Superior temporal gyrus (tissue), 1 donor: ENCODE measurements at regions not wholly inside any gene's neighbourhood (a gene's known extent, or its start where the extent isn't known, plus 50 kb on each side); places are given as distances from the start of the nearest gene placed in this dataset.

Experiments used
- DNase-seq: peaks from one replicate; pipeline ENCODE4 v3.0.0-alpha.2; 2016; ENCODE audit errors: extremely low spot score

DNA sequence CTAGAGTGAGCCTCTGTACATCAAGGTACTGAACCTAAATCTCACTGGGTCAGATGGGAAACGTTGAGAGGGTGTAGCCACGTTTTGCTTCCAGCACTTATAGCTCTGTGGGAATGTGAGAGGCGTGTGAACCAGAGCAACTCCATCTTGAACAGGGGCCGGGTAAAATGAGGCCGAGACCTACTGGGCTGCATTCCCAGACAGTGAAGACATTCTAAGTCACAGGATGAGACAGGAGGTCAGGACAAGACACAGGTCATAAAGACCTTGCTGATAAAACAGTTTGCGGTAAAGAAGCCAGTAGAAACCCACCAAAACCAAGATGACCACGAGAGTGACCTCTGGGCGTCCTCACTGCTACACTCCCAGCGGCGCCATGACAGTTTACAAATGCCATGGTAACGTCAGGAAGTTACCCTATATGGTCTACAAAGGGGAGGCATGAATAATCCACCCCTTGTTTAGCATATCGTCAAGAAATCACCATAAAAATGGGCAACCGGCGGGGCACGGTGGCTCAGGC is 63.4 kb upstream of the NCOR2 start:
- no peak for DNase-seq

DNA sequence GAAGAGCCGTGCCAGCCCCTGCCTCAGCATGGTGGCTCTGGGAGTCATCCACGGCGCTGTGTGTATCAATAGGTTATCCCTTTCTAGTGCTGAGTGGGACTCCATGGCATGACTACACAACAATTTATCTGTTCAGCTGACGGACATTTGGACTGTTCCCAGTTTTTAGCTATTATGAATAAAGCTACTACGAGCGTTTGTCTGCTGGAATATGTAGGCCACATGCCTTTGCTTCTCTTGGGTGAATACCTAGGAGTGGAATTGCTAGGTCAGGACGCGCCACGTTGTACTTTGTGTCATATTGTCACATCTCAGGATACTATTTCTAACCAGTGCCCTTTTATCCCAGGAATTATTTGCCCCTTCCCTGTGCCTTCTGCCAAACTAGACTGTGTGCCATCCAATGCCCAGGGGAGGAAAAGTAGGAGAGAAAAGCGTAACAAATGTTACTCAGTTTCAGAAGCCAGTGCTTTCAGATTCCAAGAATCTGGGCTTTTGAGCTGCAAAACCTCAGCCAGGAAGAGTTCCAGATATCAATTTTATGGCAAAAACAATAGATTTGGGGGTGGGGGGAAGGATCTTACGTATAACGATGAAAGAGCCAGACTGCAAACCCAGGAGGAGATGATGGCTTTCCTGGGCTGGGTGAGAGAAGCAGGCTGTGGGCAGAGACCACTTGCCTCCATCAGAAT is 62.5 kb upstream of the NCOR2 start:
- no peak for DNase-seq

DNA sequence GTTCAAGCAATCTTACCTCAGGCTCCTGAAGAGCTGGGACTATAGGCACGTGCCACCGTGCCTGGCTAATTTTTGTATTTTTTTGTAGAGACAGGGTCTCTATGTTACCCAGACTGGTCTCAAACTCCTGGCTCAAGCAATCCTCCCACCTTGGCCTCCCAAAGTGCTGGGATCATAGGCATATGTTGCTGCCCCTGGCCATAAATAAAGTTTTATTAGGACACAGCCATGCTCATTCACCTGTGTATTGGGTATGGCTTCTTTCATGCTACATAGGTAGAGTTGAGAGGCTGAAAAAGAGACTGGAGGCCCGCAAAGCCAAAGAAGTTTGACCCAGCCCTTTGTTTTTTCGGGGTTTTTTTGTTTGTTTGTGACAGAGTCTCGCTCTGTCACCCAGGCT is 61.7 kb upstream of the NCOR2 start:
- DNase-seq = no peak

DNA sequence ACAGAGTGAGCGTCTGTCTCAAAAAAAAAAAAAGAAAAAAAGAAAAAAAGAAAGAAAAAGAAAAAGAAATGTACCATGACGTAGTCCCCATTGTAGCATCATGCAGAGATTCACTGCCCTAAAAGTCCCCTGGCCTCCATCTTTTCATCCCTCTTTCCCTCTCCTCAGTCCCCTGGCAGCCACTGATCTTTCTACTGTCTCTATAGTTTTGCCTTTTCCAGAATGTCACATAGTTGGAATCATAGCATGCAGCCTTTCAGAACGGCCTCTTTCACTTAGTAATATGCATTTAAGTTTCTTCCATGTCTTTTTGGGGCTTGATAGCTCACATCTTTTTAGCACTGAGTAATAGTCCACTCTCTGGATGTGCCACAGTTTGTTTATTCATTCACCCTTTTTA is 60.5 kb upstream of the NCOR2 start:
- no peak for DNase-seq

DNA sequence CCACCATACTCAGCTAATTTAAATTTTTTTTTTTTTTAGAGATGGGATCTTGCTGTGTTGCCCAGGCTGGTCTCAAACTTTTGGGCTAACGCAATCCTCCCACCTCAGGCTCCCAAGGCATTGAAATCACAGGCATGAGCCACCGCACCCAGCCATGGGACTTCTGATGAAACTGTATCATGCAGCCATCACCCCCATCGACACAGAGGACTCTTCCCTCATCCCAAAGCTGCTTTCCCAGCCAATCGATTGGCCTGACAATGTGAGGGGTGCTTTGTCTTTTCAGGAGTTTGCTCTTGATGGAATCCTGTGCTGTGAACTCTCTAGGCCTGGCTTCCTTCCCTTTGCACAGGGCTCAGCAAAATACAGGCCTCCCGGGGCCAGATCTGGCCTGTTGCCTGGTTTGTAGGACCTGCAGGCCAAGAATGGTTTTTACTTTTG is 59.6 kb upstream of the NCOR2 start:
- no peak for DNase-seq

DNA sequence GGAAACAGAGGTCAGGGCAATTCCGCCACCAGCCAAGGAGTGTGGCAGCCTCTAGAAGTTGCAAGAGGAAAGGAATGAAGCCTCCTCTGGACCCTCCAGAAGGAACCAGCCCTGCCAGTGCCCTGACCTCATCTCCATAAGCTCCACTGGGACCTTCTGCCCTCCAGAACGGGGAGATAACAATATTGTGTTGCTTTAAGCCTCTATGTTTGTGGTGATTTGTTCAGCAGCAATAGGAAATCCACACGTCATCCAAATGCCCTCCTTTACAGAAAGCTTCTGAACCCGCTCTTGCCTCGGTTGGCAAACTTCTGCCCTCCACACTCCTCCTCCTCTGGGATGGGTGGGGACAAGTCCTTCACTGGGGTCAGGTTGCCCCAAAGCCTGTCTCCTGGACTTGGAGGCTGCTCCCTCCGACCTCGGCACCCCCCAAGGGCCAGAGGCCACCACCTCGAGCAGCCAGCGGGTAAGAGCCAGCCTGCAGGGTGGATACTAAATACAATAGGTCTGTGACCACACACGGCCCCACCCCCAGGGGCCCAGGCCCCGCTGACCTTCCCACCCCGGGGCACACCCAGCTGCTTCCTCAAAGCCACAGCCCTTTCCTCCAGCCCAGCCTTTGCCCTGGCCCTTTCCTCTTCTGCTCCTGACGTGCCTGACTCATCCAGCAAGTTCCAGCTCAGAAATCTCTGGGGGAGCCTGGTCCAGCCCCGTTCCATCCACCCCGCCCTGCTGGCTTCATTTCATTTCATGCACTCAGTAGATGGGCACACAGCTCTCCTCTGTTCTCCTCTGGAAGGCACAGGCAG is 58.7 kb upstream of the NCOR2 start:
- DNase-seq = no peak

DNA sequence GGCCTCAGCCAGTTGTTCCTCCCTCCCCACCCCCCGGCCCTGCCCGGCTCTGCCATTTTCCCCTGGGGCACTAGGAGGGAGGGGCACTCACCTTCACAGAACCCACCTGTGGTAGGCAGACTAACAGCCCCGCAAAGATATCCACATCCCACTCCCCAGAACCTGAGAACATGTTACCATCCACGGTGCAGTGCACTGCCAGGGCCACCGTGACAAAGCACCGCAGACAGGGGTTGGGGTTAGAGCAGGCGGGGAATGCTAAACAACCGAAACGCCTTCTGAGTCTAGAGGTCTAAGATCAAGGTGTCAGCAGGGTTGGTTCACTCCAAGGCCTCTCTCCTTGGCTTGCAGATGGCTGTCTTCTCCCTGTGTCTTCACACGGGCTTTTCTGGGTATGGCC is 57.4 kb upstream of the NCOR2 start:
- no peak for DNase-seq

DNA sequence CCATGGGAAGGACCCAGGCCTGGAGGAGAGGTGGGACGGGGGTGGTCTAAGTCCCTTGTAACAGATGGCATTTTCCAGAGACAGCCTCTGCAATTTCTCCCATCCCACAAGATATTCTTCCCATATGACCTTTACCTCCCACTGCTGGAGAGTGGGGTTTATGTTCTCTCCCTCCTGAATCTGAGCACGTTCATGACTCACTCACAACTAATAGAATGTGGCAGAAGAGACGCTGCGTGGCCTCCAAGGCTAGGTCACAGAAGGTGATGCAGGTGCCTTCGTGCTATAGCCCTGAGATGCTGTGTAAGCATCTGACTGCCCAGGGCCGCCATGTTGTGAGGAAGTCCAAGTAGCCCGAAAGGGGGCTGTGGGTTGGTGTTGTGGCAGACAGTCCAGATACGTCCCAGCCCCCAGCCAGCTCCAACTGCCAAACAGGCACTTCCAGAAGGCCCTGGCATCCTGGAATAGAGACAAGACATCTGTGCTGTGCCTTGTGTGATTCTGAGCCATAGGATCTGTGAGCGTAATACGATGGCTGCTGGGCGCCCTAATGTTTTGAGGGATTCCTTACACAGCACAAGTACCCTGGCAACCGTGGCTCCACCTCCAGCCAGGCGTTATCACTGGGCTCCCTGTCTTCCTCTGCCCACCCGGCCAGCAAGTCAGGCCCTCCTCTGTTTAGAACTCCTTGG is 56.1 kb upstream of the NCOR2 start:
- no peak for DNase-seq

DNA sequence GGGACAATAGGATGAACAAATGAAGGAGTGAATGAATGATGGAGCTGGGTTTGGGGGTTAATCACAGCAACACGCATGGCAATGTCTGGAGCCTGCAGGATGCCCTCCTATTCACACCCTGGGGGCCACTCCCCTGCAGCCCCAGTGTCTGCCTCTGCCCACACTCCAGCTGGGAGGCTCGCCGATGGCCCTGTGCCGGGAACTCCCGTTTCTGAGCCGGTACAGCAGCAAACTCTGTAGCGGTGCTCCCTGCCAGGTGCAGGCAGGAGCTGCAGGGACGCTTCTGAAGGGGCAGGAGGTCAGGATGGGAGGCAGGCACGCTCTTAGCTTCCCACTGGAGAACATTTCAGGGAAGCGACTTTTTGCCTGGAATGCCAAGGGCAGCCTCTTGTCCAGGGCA is 55.4 kb upstream of the NCOR2 start:
- DNase-seq = no peak

DNA sequence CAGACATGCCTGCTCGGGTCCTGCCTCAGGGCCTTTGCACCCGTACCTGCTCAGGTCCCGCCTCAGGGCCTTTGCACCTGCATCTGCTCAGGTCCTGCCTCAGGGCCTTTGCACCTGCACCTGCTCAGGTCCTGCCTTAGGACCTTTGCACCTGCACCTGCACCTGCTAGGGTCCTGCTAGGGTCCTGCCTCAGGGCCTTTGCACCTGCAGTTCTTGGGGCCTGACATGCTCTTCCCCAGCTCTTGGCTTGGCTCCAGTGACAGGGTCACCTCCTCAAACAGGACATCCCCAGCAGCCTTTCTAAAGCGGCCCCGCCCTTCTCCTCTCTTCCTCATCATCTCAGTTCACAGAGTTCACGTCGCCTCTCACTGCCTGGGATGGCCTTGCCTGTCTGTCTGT is 54.9 kb upstream of the NCOR2 start:
- DNase-seq = no peak

DNA sequence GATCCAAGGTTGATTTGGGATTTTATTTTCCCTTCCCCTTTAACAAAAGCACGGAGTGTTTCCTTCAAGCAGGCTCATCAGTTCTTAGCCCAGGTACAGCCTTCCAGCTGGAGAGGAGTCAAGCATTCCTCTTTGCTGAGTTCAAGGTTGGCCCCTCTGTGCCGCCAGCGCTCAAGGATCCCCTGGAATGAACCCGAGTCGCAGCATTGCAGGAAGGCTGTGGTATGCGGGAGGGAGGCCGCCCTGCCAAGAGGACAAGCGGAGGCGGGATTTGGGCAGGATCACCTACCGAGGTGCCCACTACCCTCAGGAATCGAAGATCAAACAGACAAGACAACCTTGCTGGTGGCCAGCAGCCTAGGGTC is 53.9 kb upstream of the NCOR2 start:
- no peak for DNase-seq

DNA sequence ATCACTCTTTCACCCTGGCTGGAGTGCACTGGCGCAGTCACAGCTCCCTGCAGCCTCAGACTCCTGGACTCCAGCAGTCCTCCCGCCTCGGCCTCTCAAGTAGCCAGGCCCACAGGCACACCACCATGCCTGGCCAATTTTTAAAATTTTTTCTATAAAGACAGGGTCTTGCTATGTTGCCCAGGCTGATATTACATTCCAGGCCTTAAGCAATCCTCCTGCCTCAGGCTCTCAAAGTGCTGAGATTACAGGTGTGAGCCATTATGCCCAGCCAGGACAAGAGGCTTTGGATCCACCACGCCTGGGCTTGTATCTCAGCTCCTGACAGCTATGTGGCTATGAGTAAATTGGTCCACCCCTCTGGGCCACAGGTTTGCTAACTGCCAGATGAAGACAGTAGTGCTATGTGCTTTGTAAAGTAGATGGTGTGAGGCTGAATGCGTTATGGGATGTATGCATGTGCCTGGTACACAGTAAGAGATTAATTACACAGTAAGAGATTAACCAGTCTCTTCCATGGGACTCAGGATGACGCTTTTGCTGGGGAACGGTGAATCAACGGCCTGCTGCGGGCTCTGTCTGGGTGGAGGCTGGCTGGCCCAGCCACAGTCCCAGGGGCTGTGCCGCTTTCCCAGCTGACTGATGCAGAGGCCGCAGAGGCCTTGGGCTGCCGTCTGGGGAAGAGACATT is 53.3 kb upstream of the NCOR2 start:
- no peak for DNase-seq

DNA sequence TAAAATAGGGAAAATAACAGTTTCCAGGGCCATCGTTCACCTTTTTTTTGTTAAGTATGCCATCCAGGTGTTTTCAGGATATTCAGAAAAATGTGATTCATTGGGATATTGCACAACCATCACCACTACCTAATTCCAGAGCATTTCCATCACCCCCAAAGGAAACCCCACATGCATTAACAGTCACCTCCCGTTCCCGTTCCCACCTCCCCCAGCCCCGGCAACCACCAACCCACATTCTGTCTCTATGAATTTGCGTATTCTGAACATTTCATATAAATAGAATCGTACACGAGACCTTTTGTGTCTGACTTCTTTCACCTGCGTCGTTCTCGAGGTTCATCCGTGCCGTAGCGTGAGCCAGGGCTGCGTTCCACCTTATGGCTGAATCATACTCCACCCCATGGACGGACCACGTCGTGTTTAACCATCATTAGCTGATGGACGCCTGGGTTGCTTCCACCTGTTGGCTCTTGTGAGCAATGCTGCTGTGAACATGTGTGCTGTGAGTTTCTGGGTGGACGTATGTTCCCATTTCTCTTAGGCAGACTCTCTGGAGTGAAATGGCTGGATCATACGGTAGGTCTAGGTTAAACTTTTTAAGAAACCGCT is 51.0 kb upstream of the NCOR2 start:
- DNase-seq = no peak

DNA sequence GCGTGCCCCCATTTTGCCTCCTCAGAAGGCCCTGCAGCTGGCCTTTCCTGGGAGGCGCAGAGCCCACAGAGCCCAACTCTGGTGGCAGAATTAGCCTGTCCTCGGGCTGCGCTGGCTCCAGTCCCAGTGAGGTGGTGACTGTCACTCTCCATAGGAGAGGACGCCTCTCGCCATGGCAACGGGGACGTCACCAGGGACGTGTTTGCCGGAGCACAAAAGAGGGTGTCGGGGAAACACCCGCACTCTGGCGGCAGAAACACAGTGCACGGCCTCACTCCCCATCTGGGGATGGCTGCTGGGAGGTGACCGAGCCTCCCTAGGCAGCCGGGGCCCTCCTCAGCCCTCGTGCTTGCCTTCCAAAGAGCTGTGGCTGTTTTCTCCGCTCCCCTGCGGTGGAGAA is 50.2 kb upstream of the NCOR2 start:
- peak; percentile 48 for DNase-seq
